GM18499 (cell line): ENCODE measurements at regions not wholly inside any gene's neighbourhood (a gene's known extent, or its start where the extent isn't known, plus 50 kb on each side); places are given as distances from the start of the nearest gene placed in this dataset.

Source experiments
- ATAC-seq: cut with Tn5 transposase; IDR thresholded peaks from one replicate; pipeline ENCODE4 v1.9.1; 2021; ENCODE audit warnings: moderate number of reproducible peaks; ENCODE audit not compliant: insufficient read depth, unreplicated experiment

DNA sequence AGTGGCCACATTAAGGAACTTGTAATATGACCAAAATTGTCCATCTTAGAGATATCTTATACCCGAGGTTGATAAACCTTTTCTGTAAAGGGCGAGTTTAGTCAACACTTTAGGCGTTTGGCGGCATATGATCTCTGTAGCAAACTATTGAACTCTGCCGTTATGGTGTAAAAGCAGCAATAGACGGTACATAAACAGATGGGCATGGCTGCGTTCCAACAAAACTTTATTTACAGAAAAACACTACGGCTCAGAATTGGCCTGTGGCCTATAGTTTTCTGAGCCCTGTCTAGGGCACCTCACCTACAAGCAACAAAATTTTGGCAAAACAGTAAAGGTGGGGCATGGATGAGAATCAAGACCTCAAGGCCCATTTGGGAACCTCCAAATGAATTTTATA lies 121.9 kb upstream of the HAAO start:
- ATAC-seq, result no peak

DNA sequence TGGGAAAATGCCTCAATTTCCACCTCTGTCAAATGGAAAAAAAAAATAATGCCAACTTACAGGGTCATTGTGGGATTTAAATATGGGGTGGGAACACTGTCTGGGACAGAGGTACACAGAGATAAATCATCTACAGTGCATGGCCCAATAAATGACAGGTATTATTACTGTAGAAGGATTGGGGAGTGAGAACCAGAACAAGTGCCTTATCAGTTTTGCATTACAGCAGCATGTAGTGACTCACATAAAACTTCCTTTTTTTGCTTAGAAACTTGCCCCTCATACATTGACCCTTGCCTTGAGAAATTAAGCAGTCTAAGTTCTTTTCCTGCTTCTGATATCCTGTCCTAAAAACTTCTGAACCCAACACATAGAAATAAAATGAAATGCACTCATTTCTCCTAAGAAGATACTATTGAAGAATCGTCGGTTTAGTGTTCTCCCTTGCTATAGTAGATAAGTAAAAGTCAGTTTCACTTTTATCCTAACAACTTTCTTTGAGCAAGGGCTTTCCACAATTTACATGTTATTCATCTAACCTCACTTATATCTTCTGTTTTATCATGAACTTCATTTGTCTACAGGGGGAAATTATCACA lies 121.0 kb upstream of the HAAO start:
- ATAC-seq, result no peak

DNA sequence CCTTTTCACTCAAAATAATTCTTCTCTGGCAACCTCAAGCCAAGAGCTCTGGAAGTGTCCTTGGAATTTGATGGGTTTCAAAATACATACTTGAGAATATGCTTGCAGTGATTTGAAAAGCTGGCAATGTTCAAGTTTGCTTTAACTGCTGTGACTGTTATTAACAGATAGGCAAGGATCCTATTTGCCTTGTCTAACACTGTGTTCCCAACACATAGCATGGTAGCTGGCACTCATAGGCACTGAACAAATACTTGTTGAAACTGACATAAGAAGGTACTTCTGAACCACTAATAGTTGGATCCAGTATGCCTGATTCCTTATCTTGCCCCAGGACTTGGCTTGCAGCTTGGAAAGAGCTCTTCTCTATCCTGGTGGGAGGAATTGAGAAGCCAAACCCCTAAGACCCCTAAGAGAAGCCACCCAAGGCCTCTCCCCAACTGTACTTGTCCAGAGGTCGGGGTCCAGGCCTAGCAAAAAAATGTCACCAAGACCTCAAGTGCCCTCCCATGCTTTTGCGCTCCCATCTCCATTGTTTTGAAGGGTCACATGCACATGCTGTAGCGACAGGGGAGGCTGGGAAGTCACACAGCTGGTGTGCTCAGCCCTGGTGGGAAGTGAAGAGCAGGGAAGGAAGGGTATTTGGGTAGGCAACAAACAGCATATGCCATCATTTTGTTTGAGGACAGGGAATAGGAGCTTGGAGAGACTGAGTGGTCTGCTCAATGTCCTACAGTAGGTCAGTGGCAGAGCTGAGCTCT lies 118.4 kb upstream of the HAAO start:
- ATAC-seq, result no peak

DNA sequence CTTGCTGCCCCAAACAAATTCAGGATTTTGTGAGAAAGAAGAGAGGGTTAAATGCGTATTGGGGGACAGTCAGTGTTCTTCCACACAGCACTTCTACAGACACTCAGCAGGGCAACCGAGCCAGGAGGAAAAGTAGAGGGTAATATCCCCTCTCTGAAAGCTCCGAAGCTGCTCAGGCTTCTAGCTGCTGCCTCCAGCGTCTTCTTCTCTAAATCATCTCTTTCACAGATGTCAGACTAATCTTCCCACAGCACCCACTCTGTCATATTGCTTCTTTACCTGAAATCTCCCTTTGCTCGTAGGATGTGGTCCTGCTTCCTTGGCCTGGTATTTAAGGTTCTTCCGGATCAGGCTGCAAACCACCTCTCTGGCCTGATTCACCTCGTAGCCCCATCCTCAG lies 117.6 kb upstream of the HAAO start:
- no peak for ATAC-seq

DNA sequence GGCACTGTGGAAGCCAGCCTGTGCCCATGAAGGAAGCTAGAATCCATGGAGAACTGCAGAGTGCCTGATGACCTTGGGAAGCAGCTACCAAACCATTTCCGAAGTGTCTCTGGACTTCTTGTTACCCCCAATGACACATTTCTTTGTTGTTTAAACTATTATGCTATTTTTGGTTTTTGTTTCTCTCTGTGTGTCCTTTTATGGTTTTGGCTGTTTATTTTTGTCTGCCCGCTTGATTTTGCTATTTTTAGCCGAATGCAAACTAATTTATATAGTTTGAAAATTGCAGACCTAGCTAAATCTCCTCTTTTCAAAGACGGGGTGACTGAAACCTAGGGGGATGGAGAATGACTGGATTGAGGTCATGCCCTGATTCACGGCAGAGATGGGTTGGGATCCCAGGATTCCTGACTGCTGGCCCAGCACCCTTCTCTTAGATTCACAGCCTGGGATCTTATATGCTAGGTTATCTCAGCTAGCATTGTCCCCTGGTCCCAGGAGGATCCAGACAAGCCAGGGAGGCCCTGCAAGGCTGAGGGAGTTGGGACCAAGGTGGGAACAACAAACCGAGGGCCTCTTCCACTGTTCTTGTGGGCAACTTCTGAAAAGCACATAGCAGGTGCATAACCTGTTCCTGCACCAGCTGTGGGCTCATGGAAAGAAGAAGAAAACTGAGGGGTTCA lies 116.3 kb upstream of the HAAO start:
- no peak for ATAC-seq

DNA sequence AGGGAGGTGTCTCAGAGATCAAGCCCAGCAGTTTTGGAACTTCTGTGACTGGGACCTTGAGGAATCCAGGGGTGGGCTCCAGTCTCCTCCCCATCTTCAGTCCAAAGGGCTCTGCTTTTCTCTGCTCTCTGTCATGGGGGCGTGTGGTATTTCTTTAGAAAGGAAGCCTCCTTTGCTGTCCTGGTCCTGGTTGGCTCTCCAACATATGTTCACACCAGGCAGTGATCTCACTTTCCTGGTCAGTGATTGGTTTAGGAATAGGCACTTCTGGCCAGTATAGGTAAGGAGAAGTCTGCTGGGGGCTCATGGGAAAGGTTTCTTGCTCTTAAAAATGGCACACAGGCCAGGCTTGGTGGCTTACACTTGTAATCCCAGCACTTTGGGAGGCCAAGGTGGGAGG lies 115.5 kb upstream of the HAAO start:
- no peak for ATAC-seq

DNA sequence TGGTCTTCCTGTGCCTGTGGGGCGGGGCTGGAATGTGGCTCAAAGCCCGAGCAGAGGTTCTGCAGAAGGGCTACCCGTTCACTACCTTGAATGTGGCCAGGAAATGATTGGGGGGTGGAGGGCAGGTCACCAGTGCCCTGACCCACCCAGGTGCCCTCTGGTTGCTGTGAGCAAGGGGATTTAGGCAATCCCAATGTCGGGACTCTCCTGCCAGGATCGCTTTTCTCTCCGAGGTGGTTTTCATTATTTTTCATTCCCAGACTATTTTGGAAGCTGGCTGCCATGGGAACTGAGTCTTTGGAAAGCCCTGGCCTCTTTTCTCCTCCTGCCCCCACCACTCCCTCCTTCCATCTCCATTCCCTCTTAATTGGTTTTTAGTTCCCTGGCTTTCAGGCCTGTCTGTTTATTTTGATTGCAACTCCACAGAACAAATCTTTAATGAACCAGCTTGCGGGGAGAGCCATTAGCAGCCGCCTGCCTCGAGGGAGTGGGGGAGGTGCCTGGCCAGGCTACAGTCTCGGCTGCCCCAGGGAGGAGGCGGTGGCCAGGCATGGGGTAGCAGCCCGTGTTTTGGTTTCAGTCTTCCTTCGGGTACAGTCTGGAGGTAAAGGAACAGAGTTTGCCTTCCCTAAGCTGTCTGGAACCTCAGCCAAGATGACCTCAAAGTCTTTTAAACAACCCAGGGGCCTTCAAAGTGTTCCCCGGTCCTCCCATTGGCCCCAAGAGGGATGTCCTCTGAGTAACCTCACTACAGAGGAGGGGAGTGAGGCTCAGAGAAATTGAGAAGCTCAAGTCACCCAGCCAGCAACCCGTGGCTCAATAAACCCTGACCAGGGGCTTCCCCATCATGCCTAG lies 114.4 kb upstream of the HAAO start:
- no peak for ATAC-seq

DNA sequence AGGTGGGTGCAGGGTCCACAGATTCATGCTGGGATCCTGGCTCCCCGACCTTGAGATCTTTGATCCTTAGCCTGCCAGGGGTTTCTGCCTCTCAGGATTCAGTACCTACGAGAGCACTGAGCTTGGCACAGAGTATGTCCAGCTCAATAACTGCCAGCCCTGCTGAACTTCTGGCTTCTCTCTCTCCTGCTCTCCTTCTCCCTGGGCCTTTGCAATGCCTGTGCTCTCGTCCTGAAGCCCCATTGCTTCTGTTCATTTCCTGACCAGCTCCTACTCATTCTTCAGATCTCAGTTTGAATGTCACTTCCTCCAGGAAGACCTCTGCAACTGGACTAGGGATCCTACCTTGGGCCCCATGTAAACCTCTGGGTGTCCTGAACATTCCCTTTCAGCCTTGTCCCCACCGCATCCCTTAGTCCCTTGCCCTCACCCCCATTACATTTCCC lies 113.8 kb upstream of the HAAO start:
- ATAC-seq, result no peak

DNA sequence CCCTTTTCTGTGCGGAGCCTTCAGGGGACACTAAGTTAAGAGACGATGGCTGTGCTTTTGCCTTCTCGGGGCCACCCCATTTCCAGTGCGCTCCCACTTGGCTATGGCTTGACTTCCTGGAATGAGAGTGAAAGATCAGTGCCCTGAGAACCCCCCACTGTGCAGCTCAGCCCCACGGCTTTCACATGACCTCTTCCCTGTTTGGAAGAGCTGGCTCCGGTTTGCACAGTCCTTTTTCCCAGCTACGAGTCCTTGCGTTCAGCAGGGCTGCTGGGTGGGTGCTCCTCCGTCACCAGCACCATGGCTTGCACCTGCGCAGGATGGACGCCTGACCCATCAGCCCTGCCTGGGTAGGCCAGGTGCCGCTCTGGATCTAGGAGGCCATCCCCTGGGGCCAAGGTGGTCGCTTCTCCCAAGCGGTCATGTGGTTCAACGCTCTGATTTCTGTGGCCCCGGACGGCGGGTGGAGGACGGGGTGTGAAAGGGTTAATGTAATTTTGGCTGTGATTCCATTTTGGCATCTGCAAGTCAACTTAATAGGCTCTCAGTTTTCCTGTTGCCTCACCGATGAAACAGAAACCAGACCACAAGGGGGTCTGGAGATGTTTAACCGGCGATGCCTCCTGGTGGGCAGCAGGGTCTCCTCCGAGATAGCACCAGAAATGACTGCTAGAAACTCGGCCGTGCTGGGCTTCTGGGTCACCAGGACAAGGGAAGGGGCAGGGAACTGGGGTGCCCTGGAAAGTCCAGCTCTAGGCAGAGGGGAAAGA lies 113.1 kb upstream of the HAAO start:
- no peak for ATAC-seq

DNA sequence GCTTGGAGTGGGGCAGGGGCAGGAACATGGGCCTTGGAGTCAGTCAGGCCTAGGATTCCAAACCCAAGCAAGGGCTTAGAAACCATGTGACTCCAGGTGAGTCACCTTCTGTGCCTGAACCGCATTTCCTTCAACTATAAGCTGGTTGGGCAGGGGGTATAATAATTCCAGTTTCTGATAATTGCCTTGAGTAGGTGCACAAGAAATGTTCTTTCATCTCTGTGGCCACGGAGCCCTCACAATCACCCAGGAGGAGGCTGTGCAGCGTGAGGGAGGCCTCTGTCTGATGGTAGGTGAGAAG lies 112.1 kb upstream of the HAAO start:
- ATAC-seq, result no peak

DNA sequence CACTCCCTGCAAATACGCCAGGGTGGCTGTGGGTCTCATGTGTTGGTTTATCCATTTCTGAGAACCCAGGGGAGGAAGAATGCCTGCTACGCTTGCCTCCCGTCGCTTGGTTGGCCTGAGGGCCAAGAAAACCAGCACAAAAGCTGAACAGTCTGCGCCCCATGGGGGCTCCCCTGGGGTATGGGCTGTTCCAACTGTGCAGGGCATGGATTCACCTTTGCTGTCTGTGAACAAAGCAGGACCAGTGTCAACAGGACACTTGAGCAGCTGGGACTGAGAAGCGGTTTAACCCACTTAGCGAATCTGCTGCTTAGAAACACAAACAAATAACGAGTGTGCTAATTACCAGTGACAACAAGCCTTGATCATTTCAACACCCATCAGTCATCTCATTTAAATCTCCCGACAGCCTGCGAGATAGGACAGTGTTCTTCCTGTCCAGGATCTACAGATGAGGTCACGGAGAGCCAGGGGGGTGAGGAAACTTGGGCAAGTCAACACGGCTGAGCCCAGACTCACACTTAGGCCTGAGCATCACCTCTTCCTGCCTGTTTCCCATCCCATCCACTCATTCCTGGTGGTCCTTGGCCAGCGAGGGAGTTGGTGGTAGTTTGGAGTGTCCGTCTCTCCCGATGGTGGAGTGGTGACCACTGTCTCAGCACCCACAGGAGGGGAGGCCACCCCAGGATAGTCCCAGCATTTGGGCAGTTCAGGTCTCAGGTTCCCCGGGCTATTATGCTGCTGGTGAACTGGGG lies 111.6 kb upstream of the HAAO start:
- no peak for ATAC-seq

DNA sequence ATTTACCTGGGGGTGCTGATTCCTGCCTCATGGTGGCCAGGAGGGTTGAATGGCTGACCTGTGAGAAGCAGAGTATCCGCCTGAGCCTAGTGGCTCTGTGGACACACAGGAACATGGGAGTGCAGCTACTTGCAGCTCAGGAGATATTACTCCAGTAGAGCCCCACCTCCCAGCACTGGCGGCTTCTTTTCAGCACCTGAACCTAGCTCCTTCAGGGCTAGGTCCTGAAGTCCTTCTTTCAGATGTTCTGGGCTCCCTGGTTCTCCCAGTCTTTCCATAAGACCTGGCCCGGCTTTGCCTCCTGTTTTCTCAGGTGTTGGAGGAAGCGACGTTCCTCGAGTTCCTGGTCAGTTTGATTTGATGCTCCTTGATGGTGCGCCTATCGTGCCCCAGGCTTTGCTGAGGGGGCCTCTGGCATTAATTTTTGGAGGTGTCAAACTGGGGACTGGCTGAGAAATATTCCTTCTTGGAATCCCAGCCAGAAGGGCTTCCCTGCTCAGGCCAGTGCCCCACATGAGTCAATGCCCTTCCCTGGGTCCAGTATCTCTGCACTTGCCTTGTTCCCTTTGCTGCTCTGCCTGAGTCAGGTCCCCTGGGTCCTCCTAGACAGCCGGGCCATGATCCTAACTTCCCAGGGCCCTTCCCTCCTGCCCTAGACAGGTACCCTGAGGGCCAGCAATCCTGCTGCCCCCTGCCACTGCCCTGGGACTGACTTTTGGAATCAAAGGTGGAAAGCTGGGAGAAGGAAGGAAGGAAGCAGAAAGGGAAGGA lies 110.7 kb upstream of the HAAO start:
- no peak for ATAC-seq

DNA sequence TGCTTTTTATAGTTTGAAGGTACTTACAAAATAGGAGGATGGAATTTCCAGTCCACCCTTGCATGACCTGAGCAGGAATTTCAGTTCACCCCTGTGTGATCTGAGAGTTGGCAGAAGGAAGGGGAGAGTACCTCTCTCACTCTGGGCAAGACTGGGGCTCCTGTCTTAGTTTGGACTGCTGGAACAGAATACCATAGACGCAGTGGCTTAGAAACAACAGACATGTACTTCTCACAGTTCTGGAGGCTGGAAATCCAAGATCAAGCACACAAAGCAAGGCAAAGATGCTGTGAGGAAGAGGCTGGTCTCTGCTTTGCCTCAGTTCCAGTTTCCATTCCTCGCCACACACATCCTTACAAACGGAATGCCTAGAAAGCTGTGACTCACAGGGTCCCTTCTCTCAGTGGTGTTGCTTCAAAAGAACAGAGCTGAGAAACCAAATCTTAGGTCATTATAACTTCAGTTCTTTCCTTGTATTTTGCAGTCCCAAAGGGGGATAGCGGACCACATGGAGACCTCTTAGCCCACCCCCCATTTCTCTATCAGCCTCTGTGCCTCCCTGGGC lies 108.8 kb upstream of the HAAO start:
- ATAC-seq, result no peak

DNA sequence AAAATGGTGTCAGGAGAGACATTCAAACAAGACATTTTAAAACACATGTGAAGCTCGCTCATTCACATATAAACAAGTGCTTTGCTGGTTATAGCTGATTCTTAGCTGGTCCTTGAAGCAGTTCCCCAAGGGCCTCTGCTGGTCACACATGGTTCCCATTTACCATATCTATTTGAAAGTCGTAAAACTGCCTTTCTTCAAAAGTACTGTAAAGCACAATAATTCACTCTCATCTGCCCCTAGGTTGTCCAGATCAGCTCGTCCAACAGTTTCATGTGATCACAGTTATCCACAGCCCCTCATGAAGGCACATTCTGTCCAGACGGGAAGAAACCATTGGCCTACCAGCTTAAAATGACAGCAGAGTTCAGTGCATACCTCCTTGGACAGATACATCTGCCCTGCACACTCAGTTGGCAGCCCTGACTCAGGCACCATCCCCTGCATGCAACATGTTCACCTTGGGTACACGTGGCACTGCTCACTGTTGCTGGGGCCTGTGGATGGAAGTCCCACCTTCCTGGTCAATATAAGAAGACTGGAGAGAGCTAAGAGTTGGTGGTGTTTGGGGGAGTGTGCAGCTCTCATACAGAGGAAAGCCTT lies 108.0 kb upstream of the HAAO start:
- no peak for ATAC-seq

DNA sequence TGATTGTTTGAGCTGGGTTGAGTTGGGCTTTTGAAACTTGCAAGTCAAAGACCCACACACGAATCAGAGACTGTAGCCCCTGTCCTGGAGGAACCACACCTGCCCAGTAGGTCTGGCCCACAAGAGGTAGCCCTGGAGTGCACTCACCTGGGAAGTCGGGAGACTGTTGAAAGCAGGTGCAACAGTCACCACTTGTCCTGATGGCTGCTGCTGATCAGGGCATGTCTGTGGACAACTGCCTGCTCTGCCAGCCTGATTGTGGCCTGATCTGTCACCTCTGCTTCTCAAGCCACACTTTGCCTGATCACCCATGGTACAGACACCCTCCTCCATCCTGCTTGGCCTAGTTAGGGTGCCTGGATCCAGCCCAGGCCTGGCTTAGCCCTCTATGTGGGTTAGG lies 105.0 kb upstream of the HAAO start:
- ATAC-seq, result no peak

DNA sequence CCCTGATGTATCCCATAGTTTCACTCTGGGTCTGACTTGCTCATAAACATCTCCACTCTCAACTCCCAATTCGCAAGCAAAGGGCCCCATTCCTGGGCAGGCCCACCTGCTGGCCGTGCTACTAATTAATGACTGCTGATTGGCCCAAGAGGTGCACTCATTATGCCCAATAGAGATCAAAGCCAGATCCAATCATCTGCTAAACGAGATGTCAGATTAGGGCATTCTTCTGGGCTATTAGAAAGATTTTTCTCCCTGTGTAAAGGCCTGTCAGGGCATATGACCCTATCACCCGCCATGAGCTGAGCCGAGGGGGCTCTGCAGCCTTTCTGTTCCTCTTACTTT lies 103.4 kb upstream of the HAAO start:
- no peak for ATAC-seq

DNA sequence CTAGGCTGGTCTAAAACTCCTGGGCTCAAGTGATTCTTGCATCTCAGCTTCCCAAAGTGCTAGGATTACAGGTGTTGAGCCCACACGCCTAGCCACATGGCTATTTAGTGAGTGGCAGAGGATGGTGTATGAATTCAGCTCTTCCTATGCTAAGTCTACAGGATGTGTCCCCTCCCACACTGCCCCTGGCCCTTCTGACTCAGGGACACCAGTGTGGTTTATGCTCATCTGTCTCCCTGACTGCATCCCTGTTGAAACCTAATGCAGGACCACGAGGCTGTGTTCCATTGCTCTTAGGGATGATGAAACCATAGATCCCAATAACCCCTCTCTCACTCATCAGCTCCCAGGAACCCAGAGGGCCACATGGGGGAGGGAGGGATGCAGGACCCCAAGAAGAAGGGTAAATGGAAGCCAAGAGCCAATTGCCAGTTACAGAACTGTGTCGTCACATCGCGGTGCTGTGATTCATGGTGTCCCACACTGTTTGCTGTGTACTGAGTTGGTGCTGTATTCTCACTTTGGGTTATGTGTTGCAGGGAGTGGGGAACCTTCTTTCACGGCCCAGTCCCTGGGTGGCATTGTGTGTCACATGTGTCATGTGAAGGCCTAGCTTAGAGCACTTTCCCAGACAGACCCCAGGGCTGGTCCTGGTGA lies 102.9 kb upstream of the HAAO start:
- ATAC-seq, result no peak
